ENCODE measurements at regions not wholly inside any gene's neighbourhood (a gene's known extent, or its start where the extent isn't known, plus 50 kb on each side); places are given as distances from the start of the nearest gene placed in this dataset.
"Not testable (repeated sequence)": the region's sequence is repeated elsewhere in the genome, so short reads cannot be mapped to it uniquely, and the experiment has no call there.

GRCh38 chr10:108338146-108338545, 1173.6 kb upstream of the SORCS1 start:
- no peaks in the 10 kb centered on the region for H3K4me1 ChIP-seq
- no peak for TF ChIP-seq CTCF (IDR thresholded peaks at IDR 0.05; ENCODE audit: low read depth, low read length)
- no peaks in the 10 kb centered on the region for H3K27me3 ChIP-seq
- no peaks in the 10 kb centered on the region for H3K36me3 ChIP-seq
- no peak for DNase-seq
- no peaks in the 10 kb centered on the region for H3K9me3 ChIP-seq
- H3K4me3 ChIP-seq (ENCODE audit: low read depth, low read length), result no peak overlapping the region

- no peaks in the 10 kb centered on the region for H3K36me3 ChIP-seq
- no peak for TF ChIP-seq CTCF (IDR thresholded peaks at IDR 0.05; ENCODE audit: low read depth, low read length)
- no peaks in the 10 kb centered on the region for H3K4me1 ChIP-seq
- no peaks in the 10 kb centered on the region for H3K27me3 ChIP-seq
- H3K9me3 ChIP-seq, result no peaks in the 10 kb centered on the region
- H3K4me3 ChIP-seq (ENCODE audit: low read depth, low read length), result no peak overlapping the region
- no peak for DNase-seq
Measured at GRCh38 chr10:108336836-108337235, 1172.3 kb upstream of the SORCS1 start.

GRCh38 chr10:108327706-108328105, 1163.2 kb upstream of the SORCS1 start:
- Histone ChIP-seq H3K27me3 (no peaks in the 10 kb centered on the region), H3K4me1 (no peaks in the 10 kb centered on the region), H3K9me3 (no peaks in the 10 kb centered on the region), H3K4me3 (ENCODE audit: low read depth, low read length) (no peak overlapping the region), H3K36me3 (no peaks in the 10 kb centered on the region)
- no peak for TF ChIP-seq CTCF (IDR thresholded peaks at IDR 0.05; ENCODE audit: low read depth, low read length)
- DNase-seq, result no peak

GRCh38 chr10:108323274-108323798, 1158.8 kb upstream of the SORCS1 start:
- H3K4me1 ChIP-seq, result no peaks in the 10 kb centered on the region
- H3K4me3 ChIP-seq (ENCODE audit: low read depth, low read length), result no peak overlapping the region
- no peaks in the 10 kb centered on the region for H3K9me3 ChIP-seq
- H3K27me3 ChIP-seq, result no peaks in the 10 kb centered on the region
- H3K36me3 ChIP-seq, result no peaks in the 10 kb centered on the region
- no peak for TF ChIP-seq CTCF (IDR thresholded peaks at IDR 0.05; ENCODE audit: low read depth, low read length)
- DNase-seq, result no peak

GRCh38 chr10:108319434-108320222, 1155.1 kb upstream of the SORCS1 start:
- Histone ChIP-seq H3K9me3 (no peaks in the 10 kb centered on the region), H3K36me3 (no peaks in the 10 kb centered on the region), H3K4me3 (ENCODE audit: low read depth, low read length) (no peak overlapping the region), H3K27me3 (no peaks in the 10 kb centered on the region), H3K4me1 (no peaks in the 10 kb centered on the region)
- no peak for TF ChIP-seq CTCF (IDR thresholded peaks at IDR 0.05; ENCODE audit: low read depth, low read length)
- DNase-seq, result no peak

GRCh38 chr10:108315636-108316035, 1151.1 kb upstream of the SORCS1 start:
- not testable (repeated sequence) for H3K4me3 ChIP-seq (ENCODE audit: low read depth, low read length); H3K9me3 ChIP-seq; H3K36me3 ChIP-seq; H3K27me3 ChIP-seq; H3K4me1 ChIP-seq; DNase-seq
